GM19397 (cell line): ENCODE measurements at regions not wholly inside any gene's neighbourhood (a gene's known extent, or its start where the extent isn't known, plus 50 kb on each side); places are given as distances from the start of the nearest gene placed in this dataset.
A peak's percentile ranks its signal among the peaks of the same experiment; 100 is the strongest.

ENCODE experiments used
- ATAC-seq: cut with Tn5 transposase; IDR thresholded peaks from one replicate; pipeline ENCODE4 v1.9.1; 2021; ENCODE audit warnings: mild to moderate bottlenecking, moderate library complexity; ENCODE audit not compliant: unreplicated experiment

DNA sequence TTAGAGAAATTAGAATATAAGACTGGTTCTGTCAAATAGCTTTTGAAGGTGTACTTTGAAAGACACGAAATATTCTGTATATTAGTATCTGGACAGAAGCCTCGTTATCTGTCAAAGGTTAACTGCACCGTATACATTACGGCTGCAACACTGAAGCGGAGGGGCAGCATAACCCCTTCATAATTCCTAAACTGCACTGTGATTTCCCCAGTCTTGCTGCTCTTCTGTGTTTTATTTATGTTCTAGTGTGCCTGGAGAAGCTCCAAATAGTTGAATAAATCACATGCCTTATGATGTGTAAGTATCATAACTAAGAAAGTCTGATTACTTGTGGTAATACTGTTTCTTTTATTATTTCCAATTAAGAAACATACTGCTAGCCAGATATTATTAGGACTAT is 285.7 kb upstream of the ROBO2 start:
- no peak for ATAC-seq

DNA sequence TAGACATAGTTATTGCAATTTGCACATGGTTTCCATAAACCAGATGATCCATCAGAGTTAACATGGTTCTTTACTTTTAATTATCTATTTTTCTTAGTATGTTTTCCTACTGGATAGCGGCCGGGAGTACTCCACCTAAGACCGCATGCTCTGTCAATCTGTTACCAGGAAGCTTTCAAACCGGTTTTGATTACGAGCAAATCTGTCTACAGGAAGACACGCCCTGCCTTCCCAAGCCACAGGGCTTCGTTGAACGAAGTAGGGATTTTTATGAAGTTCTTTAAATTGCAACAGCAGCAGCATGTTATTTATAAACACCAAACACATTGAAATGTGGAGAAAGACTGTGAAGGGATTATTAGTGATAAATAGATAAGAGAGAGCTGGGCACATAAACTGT is 283.3 kb upstream of the ROBO2 start:
- ATAC-seq: no peak

DNA sequence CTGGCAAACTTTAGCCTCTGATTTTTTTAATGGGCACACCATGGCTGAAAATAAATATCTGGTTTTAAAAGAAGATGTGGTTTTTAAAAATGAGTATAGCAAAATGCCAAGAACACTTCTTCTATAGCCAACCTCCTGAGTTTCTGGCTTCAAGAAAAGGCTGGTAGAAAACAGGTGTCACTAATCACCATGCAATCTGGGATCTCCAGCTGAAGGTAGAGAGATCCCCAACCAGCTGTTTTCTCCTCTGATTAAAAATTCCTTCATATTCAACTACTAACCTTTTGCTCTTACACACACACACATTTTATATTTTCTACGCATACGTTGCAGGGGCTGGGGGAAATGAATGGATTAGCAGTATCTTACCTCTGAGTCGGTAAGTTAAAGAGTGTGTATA is 279.6 kb upstream of the ROBO2 start:
- no peak for ATAC-seq

DNA sequence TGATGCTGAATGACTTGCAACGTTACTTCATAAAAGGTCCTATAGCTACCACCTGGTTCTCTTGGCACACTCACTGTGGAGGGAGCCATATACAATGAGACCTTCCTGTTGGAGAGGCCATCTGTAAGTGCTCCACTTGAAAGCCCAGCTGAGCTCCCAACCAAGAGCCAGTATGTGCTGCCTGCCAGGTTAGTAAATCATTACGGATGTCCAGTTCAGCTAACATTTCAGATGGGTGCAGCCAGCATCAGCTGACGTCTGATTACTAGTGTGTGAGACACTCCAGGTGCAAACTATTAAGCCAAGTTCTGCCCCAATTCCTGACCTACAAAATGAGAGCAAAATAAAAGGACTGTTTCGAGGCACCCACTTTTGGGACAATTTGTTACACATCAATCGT is 274.4 kb upstream of the ROBO2 start:
- ATAC-seq: no peak

DNA sequence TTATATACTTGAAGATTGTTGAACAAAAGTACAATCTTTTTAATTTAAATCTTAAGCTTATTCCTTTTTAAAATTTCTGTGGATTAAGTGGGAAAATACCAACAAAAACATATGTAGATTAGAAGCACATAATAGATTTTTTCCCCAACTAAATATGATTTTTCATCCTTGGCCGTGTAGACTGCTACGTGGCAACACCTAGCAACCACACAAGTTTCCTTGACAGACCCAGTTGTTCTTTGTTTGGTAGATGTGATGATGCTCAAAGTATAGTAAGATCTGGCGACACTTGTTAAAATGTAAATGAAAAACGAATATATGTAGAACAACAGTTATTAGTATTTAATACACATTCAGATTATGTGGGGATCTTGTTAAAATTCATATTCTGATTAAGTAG is 271.0 kb upstream of the ROBO2 start:
- ATAC-seq: no peak

DNA sequence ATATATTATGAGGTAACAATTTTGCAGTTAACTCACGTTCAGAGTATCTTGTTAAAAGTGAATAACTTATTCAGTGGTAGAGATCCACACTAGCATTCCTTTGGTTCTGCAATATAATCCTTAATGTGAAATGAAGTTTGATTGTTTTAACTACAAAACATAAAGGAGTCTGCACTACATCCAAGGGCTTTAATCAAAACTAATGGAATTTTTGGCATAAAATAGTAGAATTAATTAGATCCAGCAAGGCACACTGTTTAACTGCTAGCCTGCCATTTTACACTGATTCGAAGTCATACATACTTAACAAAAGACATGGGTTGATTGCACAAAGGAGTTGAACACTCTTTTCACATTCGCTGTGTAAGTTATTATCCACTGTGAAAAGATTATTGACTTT is 263.0 kb upstream of the ROBO2 start:
- no peak for ATAC-seq

DNA sequence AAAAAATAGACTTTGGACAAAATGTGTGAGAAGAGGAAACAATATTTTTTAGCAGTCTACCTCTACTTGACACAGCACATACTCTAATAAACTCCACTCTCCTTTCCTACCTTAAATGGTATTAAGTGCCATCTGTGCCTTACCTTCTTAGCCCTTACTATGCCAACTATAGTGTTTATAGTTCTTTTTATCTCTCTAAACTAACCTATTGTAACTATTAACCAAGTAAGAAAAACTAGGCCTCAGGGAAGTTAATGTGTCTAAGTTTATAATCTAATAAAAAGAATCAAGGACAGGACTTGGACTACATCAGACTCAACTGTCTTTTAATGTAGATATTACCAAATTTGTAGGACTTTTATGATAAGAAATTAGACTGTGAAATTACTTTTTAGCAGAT is 251.7 kb upstream of the ROBO2 start:
- no peak for ATAC-seq

DNA sequence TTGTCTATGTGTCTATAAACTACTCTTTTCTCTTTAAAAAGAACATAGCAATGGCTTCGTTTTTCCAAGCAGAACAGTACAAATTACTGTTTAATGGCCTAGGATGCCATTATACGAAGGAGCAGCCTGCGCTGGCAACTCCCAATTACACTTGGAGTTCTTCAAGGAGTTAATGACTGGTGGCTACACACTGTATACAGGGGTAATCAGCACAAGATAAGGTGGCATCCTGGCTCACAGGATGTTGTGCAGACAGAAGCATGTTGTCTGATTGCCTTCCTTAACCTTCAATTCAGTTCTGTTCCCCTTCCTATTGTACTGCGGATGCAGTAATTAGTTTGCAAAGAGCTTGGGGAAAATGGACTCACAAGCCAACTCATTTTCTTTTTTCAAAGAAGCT is 250.7 kb upstream of the ROBO2 start:
- no peak for ATAC-seq

DNA sequence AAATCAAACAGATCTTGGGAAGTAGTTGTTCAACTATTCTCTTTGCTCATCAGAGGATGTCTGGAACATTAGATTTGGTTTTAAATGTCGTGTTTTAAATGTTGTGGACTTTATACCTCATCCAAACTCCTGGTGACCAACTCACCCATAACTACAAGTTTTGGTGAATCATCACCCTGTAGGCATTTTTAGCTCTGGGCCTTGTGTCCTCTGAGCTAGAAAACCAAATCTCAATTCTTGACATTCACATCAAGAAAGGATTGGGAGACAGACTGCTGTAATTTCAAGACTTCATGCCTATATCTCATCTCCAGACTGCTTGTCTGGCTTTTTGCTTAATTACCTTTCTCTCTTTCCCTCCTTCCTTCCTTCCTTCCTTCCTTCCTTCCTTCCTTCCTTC is 228.5 kb upstream of the ROBO2 start:
- ATAC-seq: no peak

DNA sequence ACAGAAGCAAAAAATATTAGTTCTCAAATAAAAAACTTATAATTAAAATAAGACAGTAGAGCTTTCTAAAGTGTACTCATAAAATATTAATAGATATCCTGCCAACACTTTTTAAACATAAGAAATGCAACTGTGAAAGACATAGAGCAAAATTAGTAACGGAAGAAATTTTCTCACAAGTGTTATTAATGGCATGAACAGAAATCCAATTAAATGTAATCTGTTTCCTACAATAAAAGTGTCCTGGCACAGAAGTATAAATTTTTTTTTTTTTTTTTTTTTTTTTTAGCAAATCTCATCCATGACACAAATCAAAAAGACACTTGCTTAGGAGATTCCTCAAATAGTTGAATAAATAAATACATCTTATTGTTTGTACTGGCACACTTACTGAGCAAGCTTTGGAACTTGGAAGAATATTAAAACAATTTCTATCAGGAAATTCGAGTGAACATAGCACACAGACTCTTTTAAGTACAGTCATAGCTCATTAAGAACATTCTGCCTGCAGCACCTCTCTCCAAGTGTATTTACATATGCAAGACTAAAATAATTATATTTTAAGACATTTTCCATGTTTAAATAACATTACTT is 227.2 kb upstream of the ROBO2 start:
- ATAC-seq: no peak

DNA sequence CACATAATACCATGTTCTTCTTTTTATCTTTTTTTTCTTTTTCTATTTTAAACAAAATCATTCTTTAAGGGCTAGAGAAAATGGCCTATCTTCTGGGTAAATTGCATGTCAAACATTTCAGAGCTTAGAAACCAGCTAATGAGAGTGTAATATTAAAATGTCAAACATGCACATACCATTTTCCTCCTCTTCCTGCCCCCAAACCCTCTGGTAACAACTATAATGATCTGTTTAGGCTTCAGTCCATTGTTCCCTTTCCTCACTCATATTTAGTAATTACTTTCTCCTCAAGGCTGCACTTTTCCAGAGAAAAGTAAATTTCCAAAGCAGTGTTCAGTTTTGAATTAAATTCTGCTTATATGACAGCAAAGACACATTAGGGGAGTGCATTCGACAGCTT is 224.3 kb upstream of the ROBO2 start:
- ATAC-seq: no peak

DNA sequence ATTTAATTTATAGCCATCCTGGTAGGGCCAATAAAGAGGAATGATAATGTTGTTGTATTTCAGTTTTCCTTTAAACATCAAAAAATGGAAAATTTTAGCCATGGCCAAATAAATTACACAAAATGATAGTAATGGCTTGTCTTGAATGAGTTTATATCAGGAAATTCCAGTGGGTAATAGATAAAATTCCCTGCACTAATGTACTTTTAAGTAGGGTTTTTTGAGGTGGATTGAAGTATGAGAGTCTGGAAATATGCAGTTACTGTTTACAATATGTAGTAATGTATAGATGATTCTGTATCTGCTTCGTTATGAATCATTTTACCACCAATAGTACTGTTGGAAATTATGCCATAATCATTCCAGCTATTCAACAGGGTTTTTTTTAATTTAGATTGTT is 219.4 kb upstream of the ROBO2 start:
- no peak for ATAC-seq

DNA sequence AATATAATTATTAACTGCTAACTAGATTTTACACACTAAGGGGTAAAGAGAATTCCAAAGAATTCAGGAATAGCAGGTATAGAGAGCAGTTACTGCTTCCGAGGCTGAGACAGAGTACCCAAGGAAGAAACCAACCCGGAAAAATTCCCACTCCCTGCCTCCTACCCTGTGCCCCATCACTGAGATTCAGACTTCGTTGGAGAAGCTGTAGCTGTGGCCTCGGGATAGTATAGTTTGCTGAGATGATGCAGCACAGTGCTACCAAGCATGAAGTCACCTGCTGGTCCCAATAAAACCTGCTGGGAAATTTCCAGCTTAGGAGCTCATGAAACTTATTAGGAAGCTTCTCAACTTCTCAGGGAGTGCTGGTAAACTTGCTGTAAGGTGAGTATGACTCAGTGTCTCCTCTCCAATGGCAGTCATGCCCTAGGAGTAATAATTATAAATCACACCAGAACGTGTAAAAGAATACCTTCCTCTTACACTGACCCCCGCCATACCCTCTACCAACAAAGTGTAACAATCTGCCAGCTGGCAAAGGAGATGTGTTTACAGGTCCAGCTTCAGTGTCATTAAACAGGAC is 215.2 kb upstream of the ROBO2 start:
- no peak for ATAC-seq

DNA sequence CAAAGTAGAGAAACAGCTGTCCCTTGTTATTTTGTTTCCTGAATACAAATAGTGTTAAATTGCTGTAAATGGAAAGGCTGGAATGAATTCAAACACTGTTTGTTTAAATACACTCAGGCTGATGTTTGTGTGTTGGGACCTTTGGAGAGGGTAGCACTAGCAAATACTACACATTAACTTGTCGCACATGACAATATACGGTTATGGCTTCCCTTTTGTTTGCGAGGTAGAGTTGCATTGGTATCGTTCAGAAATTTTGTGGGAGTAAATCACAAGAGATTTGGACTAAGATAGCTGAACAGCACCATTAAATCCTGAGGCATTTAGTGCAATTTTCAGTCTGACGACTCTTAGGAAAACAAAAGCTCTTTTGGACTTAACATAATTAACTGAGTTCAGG is 213.0 kb upstream of the ROBO2 start:
- no peak for ATAC-seq

DNA sequence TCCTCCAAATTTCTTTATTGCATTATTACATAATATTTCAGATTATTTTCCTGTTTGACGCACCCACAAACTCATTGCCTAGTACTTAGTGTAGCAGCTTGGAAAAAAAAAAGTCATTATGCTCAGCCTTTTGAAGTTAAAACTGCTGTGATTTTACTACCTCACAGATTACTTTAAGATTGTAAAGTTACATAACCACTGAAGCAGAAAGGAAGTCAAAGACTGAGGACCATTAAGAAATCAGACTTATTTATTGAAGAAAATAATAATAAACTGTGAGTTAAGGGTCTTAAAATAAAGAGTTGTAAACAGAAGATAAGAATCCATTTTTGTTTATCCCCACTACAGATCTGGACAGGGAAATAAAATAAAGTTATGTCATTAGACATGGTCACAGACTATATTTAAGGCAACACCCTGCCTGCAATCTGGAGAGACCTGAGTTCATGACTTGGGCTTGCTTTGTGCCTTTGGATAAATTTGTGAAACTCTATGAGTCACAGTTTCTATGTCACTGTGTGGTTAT is 212.1 kb upstream of the ROBO2 start:
- no peak for ATAC-seq

DNA sequence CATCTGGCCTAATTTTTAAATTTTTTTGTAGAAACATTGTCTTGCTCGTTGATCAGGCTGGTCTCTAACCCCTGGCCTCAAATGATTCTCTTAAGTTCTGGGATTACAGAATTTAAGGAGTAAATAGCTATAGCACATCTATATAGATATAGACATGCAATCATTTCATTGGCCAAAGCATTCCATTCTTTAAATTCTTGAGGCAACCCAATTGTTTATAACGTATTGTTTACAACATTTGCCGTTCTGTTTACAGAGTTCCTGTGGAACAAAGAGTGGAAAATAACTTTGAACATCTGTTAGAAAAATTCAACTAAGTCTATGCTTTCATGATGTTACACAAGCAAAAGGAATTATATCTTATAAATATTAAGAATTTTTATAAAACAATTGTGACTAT is 205.2 kb upstream of the ROBO2 start:
- ATAC-seq: no peak

DNA sequence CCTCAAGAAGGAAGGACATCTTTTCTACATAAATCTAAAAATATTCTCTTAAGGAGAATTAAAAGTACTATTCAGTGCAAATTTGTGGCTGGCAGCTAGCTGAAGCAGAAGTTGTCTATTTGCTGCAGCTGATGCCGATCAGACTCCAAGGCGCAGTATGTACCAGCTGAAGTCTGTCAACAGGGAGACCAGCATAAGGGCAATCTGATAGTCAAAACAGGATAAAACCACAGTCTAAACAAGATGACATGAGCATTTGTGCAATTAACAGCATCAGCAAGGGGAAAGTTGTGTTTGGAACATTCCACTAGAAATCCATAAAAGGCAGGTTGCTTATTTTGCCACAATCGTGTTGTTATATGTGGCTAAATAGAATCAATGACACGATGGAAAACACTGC is 198.2 kb upstream of the ROBO2 start:
- ATAC-seq: no peak

DNA sequence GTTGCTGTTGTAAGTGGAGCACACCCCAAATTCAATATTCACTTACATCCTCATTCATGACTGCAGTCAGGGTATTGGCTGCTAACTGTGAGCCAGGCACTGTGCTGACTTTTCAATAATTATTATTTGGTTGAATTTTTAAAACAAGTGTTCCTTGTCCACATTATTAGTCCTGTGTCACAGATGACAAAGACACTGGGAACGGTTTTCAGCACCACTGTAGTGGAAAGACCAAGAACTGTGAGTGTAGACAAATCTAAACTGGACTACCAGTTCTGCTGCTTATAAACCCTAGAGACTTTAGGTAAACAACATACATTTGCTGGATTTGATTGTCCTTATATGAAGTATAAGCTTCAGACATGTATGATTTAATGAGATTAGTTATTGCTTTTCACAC is 197.7 kb upstream of the ROBO2 start:
- no peak for ATAC-seq

DNA sequence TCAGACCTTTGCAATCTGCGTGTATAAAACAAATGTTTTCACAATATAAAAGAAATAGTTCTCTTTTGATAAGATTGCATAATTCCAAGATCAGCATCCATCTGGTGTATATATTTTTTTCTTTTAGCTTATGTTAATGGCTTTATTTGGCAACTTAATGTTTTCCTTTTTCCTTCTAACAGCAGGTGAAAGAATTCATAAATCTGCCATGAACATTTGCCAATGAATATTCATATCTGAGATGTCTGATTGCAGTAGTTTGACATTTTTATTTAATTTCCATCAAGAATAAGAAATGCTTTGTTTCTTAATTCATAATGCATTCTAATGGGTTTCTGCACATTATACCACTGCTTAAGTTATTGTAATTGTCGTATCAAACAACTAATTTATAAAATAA is 184.4 kb upstream of the ROBO2 start:
- no peak for ATAC-seq

DNA sequence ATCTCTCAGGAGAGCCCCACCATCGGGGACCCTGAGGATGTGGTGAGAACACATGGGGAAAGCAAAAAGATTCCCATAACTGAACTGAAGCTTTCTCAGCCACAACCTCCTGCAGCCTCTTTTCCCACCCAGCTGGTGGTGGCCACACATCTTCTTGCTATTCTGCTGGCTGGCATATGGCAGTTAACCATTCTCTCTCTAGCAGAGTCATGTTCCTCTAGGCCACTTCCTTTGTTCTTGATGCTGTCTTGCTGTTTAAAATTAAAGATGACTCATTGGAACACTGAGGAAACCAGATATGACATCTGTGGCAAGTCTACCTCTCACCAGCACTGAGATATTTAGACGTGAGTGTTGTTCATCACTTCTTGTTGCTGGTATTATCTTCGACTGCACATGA is 180.3 kb upstream of the ROBO2 start:
- ATAC-seq: no peak

DNA sequence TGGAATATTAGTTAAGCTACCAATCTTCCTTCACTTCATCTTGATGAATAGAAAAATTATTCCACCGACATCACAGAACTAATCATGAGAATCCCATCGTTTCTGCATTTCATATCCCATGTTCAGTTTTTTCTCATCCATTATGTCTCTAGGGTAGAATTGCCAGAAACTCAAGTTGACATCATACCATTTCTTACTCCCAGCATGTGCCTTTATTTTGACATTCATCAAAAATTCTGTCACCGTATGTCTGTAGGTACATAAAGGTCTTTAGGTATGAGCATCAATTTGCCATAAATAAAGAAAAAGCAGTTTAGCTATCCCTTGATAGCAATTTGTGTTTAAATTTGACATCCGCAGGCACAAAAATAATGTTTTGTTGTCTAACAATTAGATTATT is 175.5 kb upstream of the ROBO2 start:
- no peak for ATAC-seq

DNA sequence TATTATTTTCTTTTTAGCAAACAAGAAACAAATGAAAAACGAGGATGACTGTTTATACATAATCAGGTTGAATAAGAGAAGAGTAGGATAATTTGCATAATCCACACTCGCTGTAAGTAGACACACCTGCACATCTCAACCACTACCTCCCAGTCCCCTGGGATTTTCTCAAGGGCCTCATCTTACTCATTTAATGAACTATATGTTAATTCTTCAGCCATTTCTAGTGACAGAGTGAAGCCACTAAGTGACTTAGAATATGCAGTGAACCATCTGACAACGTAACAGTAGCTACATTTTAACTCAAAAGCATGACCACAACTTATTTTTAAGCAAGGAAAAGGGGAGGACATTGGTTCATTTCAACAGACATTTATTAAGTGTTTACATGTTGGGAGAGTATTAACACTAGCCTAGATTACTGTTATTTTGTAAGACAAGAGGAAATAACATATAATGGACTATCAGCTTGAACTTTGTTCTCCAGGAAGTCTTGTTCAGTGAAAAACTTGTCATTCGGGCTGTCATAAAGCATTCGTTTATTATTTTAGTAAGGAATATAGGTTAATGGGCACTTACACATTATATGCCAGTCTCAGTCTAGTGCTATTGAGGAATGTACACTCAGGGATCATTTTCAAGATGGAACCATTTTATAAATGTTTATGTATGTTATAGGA is 173.0 kb upstream of the ROBO2 start:
- peak; percentile 85 for ATAC-seq
